ENCODE measurements at regions not wholly inside any gene's neighbourhood (a gene's known extent, or its start where the extent isn't known, plus 50 kb on each side); places are given as distances from the start of the nearest gene placed in this dataset.

DNA sequence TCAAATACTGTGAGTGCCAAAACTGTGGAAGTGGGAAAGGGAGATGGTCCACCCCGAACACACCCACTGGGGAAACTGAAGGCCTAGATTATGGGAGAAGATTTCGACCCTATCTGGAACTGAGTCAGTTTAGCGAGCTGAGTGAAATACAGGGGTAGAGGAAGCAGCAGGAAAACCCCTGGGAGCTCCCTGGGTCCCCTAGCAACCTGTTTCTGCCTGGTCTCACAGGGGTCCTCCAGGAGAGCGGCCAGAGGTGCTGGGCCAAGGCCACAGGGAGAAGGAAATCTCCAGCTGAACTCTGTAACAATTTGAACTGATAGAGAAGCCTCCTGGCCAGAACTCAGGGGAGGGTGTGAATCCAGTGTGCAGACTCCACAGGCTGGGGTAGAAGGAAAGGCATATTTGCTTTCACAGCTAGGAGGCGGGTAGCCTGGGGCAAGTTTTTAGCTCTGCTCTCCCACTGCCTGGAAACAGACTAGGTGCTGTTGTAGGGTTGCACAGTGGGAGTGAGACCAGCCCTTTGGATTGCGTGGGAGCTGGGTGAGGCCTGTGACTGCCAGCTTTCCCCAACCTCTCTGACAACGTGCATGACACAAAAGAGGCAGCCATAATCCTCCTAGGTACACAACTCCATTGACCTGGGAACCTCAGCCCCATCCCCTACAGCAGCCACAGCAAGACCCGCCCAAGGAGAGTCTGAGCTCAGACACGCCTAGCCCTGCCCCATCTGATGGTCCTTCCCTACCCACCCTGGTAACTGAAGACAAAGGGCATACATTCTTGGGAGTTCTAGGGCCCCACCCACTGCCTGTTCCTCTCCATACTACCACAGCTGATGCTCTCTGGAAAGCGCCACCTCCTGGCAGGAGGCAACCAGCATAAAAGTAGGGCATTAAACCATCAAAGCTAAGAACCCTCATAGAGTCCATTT lies 78.8 kb upstream of the GPBP1 start:
- H3K27ac ChIP-seq (ENCODE audit: low read depth in 1 of 2, low read length in 2 of 2), result no peak overlapping the region
- DNase-seq (peak in 3 of 14 experiments; percentile 1 to 3 (median 1)), ATAC-seq (ENCODE audit: poor library complexity) (no peak)
- ChIA-PET CTCF (interaction anchor here (0.8 to 1.6 kb wide), 2 partner anchors 12 to 99 kb away, joined by 3 read pairs; no protein-coding TSS in a partner anchor), POLR2A (no interaction called here)
- H3K4me3 ChIP-seq (ENCODE audit: low read length), result no peak overlapping the region
- H3K9me3 ChIP-seq (ENCODE audit: control insufficient read depth in 1 of 2, insufficient read depth in 1 of 2, low read length in 2 of 2), result peaks cover 0 to 10% of the 10 kb centered on the region in 2 experiments
- Mint-ChIP-seq H3K4me3 (no peak overlapping the region), H3K36me3 (ENCODE audit: low read depth) (no peaks in the 10 kb centered on the region), H3K27ac (no peak overlapping the region), H3K27me3 (no peaks in the 10 kb centered on the region), H3K4me1 (ENCODE audit: low read depth) (no peaks in the 10 kb centered on the region), H3K9me3 (peaks cover 6% of the 10 kb centered on the region)
- intact Hi-C loops (cut with DNase I, micrococcal nuclease), result no loop called here
- TF ChIP-seq, protein P1, sequence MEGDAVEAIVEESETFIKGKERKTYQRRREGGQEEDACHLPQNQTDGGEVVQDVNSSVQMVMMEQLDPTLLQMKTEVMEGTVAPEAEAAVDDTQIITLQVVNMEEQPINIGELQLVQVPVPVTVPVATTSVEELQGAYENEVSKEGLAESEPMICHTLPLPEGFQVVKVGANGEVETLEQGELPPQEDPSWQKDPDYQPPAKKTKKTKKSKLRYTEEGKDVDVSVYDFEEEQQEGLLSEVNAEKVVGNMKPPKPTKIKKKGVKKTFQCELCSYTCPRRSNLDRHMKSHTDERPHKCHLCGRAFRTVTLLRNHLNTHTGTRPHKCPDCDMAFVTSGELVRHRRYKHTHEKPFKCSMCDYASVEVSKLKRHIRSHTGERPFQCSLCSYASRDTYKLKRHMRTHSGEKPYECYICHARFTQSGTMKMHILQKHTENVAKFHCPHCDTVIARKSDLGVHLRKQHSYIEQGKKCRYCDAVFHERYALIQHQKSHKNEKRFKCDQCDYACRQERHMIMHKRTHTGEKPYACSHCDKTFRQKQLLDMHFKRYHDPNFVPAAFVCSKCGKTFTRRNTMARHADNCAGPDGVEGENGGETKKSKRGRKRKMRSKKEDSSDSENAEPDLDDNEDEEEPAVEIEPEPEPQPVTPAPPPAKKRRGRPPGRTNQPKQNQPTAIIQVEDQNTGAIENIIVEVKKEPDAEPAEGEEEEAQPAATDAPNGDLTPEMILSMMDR (IDR thresholded peaks at IDR 0.05), result no peak
- no peaks in the 10 kb centered on the region for H3K36me3 ChIP-seq (ENCODE audit: insufficient read depth, low read length)
- H3K27me3 ChIP-seq (ENCODE audit: control insufficient read depth in 1 of 2, insufficient read depth in 2 of 2, low read length in 2 of 2), result no peaks in the 10 kb centered on the region
- H3K4me1 ChIP-seq (ENCODE audit: insufficient read depth, low read length), result no peaks in the 10 kb centered on the region

DNA sequence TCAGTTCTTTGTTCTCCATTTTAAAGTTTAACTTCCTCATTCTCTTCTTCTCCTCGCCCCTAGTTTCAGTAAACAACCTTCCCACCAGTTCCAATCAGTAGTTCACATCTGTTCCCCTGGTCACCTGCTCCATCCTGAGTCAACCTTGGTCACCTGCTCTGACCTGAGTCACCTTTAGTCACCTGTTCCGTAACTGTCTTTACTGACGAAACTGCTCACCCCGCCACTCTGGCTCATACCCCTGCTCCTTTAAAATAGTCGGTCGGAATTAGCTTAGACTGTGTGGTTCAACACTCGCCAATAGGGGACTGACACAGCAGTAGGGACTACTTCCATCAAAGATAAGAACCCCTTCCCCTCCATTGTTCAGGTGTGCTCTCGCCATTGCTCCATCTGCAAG lies 76.3 kb upstream of the GPBP1 start:
- Mint-ChIP-seq H3K4me3 (no peak overlapping the region), H3K9me3 (peaks cover 6% of the 10 kb centered on the region), H3K4me1 (ENCODE audit: low read depth) (no peaks in the 10 kb centered on the region), H3K27me3 (no peaks in the 10 kb centered on the region), H3K27ac (no peak overlapping the region), H3K36me3 (ENCODE audit: low read depth) (no peaks in the 10 kb centered on the region)
- TF ChIP-seq, protein P1 (IDR thresholded peaks at IDR 0.05), result no peak
- no peak overlapping the region for H3K4me3 ChIP-seq (ENCODE audit: low read length)
- H3K36me3 ChIP-seq (ENCODE audit: insufficient read depth, low read length), result no peaks in the 10 kb centered on the region
- ATAC-seq (ENCODE audit: poor library complexity) (no peak), DNase-seq (no peak)
- no peak overlapping the region for H3K27ac ChIP-seq (ENCODE audit: low read depth in 1 of 2, low read length in 2 of 2)
- peaks cover 0 to 10% of the 10 kb centered on the region in 2 experiments for H3K9me3 ChIP-seq (ENCODE audit: control insufficient read depth in 1 of 2, insufficient read depth in 1 of 2, low read length in 2 of 2)
- intact Hi-C loops (cut with DNase I, micrococcal nuclease), result no loop called here
- ChIA-PET POLR2A (no interaction called here), CTCF (no interaction called here)
- no peaks in the 10 kb centered on the region for H3K4me1 ChIP-seq (ENCODE audit: insufficient read depth, low read length)
- H3K27me3 ChIP-seq (ENCODE audit: control insufficient read depth in 1 of 2, insufficient read depth in 2 of 2, low read length in 2 of 2), result no peaks in the 10 kb centered on the region

DNA sequence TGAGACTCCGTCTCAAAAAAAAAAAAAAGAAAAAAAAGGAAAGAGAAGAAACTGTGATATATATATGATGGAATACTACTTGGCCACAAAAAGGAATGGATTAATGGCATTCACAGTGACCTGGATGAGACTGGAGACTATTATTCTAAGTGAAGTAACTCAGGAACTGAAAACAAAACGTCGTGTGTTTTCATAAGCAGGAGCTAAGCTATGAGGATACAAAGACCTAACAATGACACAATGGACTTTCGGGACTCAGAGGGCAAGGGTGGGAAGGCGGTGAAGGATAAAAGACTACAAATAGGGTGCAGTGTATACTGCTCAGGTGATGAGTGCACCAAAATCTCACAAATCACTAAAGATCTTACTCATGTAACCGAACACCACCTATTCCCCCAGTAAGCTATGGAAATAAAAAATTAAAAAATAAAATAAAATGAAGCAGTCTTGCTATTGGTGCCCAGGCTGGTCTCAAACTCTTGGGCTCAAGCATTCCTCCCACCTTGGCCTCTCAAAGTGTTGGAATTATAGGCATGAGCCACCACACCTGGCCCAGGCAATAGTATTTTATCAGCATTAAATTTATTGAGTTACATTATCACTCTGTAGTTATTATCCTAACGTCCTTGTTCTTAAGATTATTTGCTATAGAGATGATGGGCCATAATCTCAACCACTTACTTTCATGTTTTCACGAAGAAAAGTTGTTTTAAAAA lies 71.5 kb upstream of the GPBP1 start:
- POLR2A ChIA-PET, result no interaction called here
- no peaks in the 10 kb centered on the region for H3K27me3 ChIP-seq (ENCODE audit: control insufficient read depth in 1 of 2, insufficient read depth in 2 of 2, low read length in 2 of 2)
- ATAC-seq (ENCODE audit: poor library complexity), result no peak
- no peak for DNase-seq
- H3K4me1 ChIP-seq (ENCODE audit: insufficient read depth, low read length), result no peaks in the 10 kb centered on the region
- TF ChIP-seq, protein P1 (IDR thresholded peaks at IDR 0.05), result no peak
- peaks cover 0 to 7% of the 10 kb centered on the region in 2 experiments for H3K9me3 ChIP-seq (ENCODE audit: control insufficient read depth in 1 of 2, insufficient read depth in 1 of 2, low read length in 2 of 2)
- CTCF ChIA-PET, result no interaction called here
- H3K4me1 Mint-ChIP-seq (ENCODE audit: low read depth), result no peaks in the 10 kb centered on the region
- H3K27me3 Mint-ChIP-seq, result no peaks in the 10 kb centered on the region
- H3K36me3 Mint-ChIP-seq (ENCODE audit: low read depth), result no peaks in the 10 kb centered on the region
- no peak overlapping the region for H3K27ac ChIP-seq (ENCODE audit: low read depth in 1 of 2, low read length in 2 of 2)
- no peak overlapping the region for H3K4me3 Mint-ChIP-seq
- H3K4me3 ChIP-seq (ENCODE audit: low read length), result no peak overlapping the region
- H3K27ac Mint-ChIP-seq, result no peak overlapping the region
- no peaks in the 10 kb centered on the region for H3K36me3 ChIP-seq (ENCODE audit: insufficient read depth, low read length)
- peaks cover 2% of the 10 kb centered on the region for H3K9me3 Mint-ChIP-seq
- intact Hi-C loops (cut with DNase I, micrococcal nuclease), result no loop called here

All from CD4-positive, alpha-beta T cell (primary cell).